WTC11 (cell line): ENCODE measurements at regions not wholly inside any gene's neighbourhood (a gene's known extent, or its start where the extent isn't known, plus 50 kb on each side); places are given as distances from the start of the nearest gene placed in this dataset.

Source experiments
- ATAC-seq: fragments of 200-7000 bp; cut with Tn5 transposase; 2 replicates; pipeline ENCODE4 v1.10.0; 2021; ENCODE audit warnings: mild to moderate bottlenecking, moderate library complexity
- CTCF ChIA-PET: fragments of 300-600 bp; sonication (Branson Sonifier 250); formaldehyde crosslinking; loops from one replicate; lab custom pipeline; 2021; ENCODE audit warnings: antibody characterized with exemption; lab: Charles Lee
- POLR2A ChIA-PET: fragments of 350-600 bp; sonication (Branson Sonifier 250); formaldehyde crosslinking; loops from one replicate; lab custom pipeline; 2021; ENCODE audit warnings: antibody characterized with exemption; lab: Charles Lee
- DNase-seq: peaks from one replicate; pipeline ENCODE4 v3.0.0; 2021; ENCODE audit warnings: low spot score
- H3K27ac Mint-ChIP-seq: 2 replicates; pipeline ENCODE4 v1.8.0; 2021; ENCODE audit warnings: mixed read lengths
- H3K27me3 Mint-ChIP-seq: 2 replicates; pipeline ENCODE4 v1.8.0; 2021; ENCODE audit warnings: low read depth, mild to moderate bottlenecking, moderate library complexity, mixed read lengths
- H3K36me3 Mint-ChIP-seq: 2 replicates; pipeline ENCODE4 v1.8.0; 2021; ENCODE audit warnings: mixed read lengths
- H3K4me1 Mint-ChIP-seq: 2 replicates; pipeline ENCODE4 v1.8.0; 2022; ENCODE audit warnings: mixed read lengths
- H3K4me3 Mint-ChIP-seq: 2 replicates; pipeline ENCODE4 v1.8.0; 2021; ENCODE audit warnings: mild to moderate bottlenecking, moderate library complexity, mixed read lengths
- H3K9me3 Mint-ChIP-seq: 2 replicates; pipeline ENCODE4 v1.8.0; 2021; ENCODE audit warnings: mixed read lengths
- ATF1 ChIP-seq: sonication (generic); formaldehyde crosslinking; IDR thresholded peaks from 2 replicates; pipeline ENCODE4 v1.8.1; 2023; ENCODE audit warnings: mild to moderate bottlenecking, moderate library complexity, missing genetic modification reagents
- ETV6 ChIP-seq: sonication (generic); formaldehyde crosslinking; IDR thresholded peaks from 2 replicates; pipeline ENCODE4 v1.8.1; 2022; ENCODE audit warnings: mild to moderate bottlenecking, missing genetic modification reagents
- GABPB1 ChIP-seq: sonication (generic); formaldehyde crosslinking; IDR thresholded peaks from 2 replicates; pipeline ENCODE4 v1.8.1; 2023; ENCODE audit warnings: mild to moderate bottlenecking, missing genetic modification reagents
- IRF2 ChIP-seq: sonication (generic); formaldehyde crosslinking; IDR thresholded peaks from 2 replicates; pipeline ENCODE4 v1.8.0; 2022; ENCODE audit warnings: low read depth, missing genetic modification reagents, borderline replicate concordance
- JUN ChIP-seq: sonication (generic); formaldehyde crosslinking; IDR thresholded peaks from 2 replicates; pipeline ENCODE4 v1.8.0; 2023; ENCODE audit warnings: mild to moderate bottlenecking, missing genetic modification reagents
- NR1H2 ChIP-seq: sonication (generic); formaldehyde crosslinking; IDR thresholded peaks from 2 replicates; pipeline ENCODE4 v1.9.0; 2021; ENCODE audit warnings: mild to moderate bottlenecking, moderate library complexity, missing genetic modification reagents
- SMAD4 ChIP-seq: sonication (generic); formaldehyde crosslinking; IDR thresholded peaks from 2 replicates; pipeline ENCODE4 v1.8.0; 2022; ENCODE audit warnings: mild to moderate bottlenecking, missing genetic modification reagents
- SOX15 ChIP-seq: fragments of 250-450 bp; sonication (Bioruptor Pico); IDR thresholded peaks from 2 replicates; pipeline ENCODE4 v1.9.0; 2021; ENCODE audit warnings: mild to moderate bottlenecking
- TCF7 ChIP-seq: sonication (generic); formaldehyde crosslinking; IDR thresholded peaks from 2 replicates; pipeline ENCODE4 v1.8.0; 2022; ENCODE audit warnings: mild to moderate bottlenecking, low read depth, missing genetic modification reagents, moderate library complexity
- ZNF138 ChIP-seq: sonication (generic); formaldehyde crosslinking; conservative IDR thresholded peaks from 2 replicates; pipeline ENCODE4 v1.8.1; 2022; ENCODE audit warnings: mild to moderate bottlenecking, moderate library complexity, missing genetic modification reagents
- ZNF219 ChIP-seq: sonication (generic); formaldehyde crosslinking; IDR thresholded peaks from 2 replicates; pipeline ENCODE4 v1.8.0; 2023; ENCODE audit warnings: missing genetic modification reagents, mild to moderate bottlenecking, borderline replicate concordance
- ZNF423 ChIP-seq: fragments of 250-450 bp; sonication (Bioruptor Pico); IDR thresholded peaks from 2 replicates; pipeline ENCODE4 v2.1.2; 2022; ENCODE audit warnings: mild to moderate bottlenecking, moderate library complexity
- TF ChIP-seq, protein P1 (sequence below): fragments of 250-450 bp; sonication (Bioruptor Pico); IDR thresholded peaks from 2 replicates; pipeline ENCODE4 v1.9.0; 2021; ENCODE audit warnings: moderate library complexity, mild to moderate bottlenecking, inconsistent platforms, borderline replicate concordance
- TF ChIP-seq, protein P2 (sequence below): sonication (generic); formaldehyde crosslinking; IDR thresholded peaks from 2 replicates; pipeline ENCODE4 v1.8.1; 2022; ENCODE audit warnings: mild to moderate bottlenecking, missing genetic modification reagents, moderate library complexity, borderline replicate concordance
- TF ChIP-seq, protein P3 (sequence below): fragments of 250-450 bp; sonication (Bioruptor Pico); IDR thresholded peaks from 2 replicates; pipeline ENCODE4 v1.9.0; 2021; ENCODE audit warnings: mild to moderate bottlenecking, borderline replicate concordance
- TF ChIP-seq, protein P4 (sequence below): sonication (generic); formaldehyde crosslinking; IDR thresholded peaks from 2 replicates; pipeline ENCODE4 v1.8.0; 2022; ENCODE audit warnings: mild to moderate bottlenecking, missing genetic modification reagents
- TF ChIP-seq, protein P5 (sequence below): sonication (generic); formaldehyde crosslinking; IDR thresholded peaks from 2 replicates; pipeline ENCODE4 v1.8.0; 2023; ENCODE audit warnings: missing genetic modification reagents
- TF ChIP-seq, protein P6 (sequence below): sonication (generic); formaldehyde crosslinking; IDR thresholded peaks from 2 replicates; pipeline ENCODE4 v1.8.0; 2022; ENCODE audit warnings: missing genetic modification reagents
- TF ChIP-seq, protein P7 (sequence below): sonication (generic); formaldehyde crosslinking; IDR thresholded peaks from 2 replicates; pipeline ENCODE4 v1.8.0; 2022; ENCODE audit warnings: mild to moderate bottlenecking, missing genetic modification reagents

DNA sequence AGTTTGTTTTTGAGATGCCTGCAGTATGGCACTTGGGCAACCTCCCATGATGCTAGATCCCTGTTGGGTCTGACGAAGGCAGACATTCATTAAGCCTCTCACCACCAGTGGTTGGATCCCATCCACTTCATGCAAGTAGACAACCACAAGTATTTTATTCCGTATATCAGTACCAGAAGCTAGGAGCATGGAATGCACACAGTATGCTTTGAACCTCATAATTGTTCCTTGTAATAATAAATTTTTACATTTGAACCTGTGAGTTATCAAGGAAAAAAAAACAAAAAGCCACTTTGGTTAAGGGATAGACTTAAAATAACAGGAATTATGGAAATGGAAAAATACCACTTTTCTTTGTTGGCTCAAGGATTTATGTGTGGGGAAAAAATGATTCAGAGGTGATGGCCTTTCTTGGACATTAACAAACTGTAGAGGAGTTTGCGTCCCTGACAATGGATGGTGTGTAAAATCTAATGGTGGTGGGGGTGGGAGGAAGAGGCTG, 107.1 kb upstream of the KCNJ16 start:
- CTCF ChIA-PET: no interaction called here
- peaks cover 9% of the 10 kb centered on the region for H3K9me3 Mint-ChIP-seq
- TF ChIP-seq ETV6 (CRISPR knock-in tag) (no peak), SOX15 (CRISPR knock-in tag) (no peak), NR1H2 (CRISPR knock-in tag) (no peak), SMAD4 (CRISPR knock-in tag) (no peak), ZNF138 (CRISPR knock-in tag) (no peak), ZNF219 (CRISPR knock-in tag) (no peak), TCF7 (CRISPR knock-in tag) (no peak), GABPB1 (CRISPR knock-in tag) (no peak), ATF1 (CRISPR knock-in tag) (no peak), JUN (CRISPR knock-in tag) (no peak), ZNF423 (no peak), IRF2 (CRISPR knock-in tag) (no peak)
- TF ChIP-seq, protein P1, sequence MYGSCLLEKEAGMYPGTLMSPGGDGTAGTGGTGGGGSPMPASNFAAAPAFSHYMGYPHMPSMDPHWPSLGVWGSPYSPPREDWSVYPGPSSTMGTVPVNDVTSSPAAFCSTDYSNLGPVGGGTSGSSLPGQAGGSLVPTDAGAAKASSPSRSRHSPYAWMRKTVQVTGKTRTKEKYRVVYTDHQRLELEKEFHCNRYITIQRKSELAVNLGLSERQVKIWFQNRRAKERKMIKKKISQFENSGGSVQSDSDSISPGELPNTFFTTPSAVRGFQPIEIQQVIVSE: no peak
- TF ChIP-seq, protein P2, sequence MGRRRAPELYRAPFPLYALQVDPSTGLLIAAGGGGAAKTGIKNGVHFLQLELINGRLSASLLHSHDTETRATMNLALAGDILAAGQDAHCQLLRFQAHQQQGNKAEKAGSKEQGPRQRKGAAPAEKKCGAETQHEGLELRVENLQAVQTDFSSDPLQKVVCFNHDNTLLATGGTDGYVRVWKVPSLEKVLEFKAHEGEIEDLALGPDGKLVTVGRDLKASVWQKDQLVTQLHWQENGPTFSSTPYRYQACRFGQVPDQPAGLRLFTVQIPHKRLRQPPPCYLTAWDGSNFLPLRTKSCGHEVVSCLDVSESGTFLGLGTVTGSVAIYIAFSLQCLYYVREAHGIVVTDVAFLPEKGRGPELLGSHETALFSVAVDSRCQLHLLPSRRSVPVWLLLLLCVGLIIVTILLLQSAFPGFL (CRISPR knock-in tag): no peak
- TF ChIP-seq, protein P3, sequence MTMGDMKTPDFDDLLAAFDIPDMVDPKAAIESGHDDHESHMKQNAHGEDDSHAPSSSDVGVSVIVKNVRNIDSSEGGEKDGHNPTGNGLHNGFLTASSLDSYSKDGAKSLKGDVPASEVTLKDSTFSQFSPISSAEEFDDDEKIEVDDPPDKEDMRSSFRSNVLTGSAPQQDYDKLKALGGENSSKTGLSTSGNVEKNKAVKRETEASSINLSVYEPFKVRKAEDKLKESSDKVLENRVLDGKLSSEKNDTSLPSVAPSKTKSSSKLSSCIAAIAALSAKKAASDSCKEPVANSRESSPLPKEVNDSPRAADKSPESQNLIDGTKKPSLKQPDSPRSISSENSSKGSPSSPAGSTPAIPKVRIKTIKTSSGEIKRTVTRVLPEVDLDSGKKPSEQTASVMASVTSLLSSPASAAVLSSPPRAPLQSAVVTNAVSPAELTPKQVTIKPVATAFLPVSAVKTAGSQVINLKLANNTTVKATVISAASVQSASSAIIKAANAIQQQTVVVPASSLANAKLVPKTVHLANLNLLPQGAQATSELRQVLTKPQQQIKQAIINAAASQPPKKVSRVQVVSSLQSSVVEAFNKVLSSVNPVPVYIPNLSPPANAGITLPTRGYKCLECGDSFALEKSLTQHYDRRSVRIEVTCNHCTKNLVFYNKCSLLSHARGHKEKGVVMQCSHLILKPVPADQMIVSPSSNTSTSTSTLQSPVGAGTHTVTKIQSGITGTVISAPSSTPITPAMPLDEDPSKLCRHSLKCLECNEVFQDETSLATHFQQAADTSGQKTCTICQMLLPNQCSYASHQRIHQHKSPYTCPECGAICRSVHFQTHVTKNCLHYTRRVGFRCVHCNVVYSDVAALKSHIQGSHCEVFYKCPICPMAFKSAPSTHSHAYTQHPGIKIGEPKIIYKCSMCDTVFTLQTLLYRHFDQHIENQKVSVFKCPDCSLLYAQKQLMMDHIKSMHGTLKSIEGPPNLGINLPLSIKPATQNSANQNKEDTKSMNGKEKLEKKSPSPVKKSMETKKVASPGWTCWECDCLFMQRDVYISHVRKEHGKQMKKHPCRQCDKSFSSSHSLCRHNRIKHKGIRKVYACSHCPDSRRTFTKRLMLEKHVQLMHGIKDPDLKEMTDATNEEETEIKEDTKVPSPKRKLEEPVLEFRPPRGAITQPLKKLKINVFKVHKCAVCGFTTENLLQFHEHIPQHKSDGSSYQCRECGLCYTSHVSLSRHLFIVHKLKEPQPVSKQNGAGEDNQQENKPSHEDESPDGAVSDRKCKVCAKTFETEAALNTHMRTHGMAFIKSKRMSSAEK (CRISPR knock-in tag): no peak
- TF ChIP-seq, protein P4, sequence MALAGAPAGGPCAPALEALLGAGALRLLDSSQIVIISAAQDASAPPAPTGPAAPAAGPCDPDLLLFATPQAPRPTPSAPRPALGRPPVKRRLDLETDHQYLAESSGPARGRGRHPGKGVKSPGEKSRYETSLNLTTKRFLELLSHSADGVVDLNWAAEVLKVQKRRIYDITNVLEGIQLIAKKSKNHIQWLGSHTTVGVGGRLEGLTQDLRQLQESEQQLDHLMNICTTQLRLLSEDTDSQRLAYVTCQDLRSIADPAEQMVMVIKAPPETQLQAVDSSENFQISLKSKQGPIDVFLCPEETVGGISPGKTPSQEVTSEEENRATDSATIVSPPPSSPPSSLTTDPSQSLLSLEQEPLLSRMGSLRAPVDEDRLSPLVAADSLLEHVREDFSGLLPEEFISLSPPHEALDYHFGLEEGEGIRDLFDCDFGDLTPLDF: no peak
- TF ChIP-seq, protein P5, sequence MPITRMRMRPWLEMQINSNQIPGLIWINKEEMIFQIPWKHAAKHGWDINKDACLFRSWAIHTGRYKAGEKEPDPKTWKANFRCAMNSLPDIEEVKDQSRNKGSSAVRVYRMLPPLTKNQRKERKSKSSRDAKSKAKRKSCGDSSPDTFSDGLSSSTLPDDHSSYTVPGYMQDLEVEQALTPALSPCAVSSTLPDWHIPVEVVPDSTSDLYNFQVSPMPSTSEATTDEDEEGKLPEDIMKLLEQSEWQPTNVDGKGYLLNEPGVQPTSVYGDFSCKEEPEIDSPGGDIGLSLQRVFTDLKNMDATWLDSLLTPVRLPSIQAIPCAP: no peak
- TF ChIP-seq, protein P6, sequence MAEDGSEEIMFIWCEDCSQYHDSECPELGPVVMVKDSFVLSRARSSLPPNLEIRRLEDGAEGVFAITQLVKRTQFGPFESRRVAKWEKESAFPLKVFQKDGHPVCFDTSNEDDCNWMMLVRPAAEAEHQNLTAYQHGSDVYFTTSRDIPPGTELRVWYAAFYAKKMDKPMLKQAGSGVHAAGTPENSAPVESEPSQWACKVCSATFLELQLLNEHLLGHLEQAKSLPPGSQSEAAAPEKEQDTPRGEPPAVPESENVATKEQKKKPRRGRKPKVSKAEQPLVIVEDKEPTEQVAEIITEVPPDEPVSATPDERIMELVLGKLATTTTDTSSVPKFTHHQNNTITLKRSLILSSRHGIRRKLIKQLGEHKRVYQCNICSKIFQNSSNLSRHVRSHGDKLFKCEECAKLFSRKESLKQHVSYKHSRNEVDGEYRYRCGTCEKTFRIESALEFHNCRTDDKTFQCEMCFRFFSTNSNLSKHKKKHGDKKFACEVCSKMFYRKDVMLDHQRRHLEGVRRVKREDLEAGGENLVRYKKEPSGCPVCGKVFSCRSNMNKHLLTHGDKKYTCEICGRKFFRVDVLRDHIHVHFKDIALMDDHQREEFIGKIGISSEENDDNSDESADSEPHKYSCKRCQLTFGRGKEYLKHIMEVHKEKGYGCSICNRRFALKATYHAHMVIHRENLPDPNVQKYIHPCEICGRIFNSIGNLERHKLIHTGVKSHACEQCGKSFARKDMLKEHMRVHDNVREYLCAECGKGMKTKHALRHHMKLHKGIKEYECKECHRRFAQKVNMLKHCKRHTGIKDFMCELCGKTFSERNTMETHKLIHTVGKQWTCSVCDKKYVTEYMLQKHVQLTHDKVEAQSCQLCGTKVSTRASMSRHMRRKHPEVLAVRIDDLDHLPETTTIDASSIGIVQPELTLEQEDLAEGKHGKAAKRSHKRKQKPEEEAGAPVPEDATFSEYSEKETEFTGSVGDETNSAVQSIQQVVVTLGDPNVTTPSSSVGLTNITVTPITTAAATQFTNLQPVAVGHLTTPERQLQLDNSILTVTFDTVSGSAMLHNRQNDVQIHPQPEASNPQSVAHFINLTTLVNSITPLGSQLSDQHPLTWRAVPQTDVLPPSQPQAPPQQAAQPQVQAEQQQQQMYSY (CRISPR knock-in tag): no peak
- TF ChIP-seq, protein P7, sequence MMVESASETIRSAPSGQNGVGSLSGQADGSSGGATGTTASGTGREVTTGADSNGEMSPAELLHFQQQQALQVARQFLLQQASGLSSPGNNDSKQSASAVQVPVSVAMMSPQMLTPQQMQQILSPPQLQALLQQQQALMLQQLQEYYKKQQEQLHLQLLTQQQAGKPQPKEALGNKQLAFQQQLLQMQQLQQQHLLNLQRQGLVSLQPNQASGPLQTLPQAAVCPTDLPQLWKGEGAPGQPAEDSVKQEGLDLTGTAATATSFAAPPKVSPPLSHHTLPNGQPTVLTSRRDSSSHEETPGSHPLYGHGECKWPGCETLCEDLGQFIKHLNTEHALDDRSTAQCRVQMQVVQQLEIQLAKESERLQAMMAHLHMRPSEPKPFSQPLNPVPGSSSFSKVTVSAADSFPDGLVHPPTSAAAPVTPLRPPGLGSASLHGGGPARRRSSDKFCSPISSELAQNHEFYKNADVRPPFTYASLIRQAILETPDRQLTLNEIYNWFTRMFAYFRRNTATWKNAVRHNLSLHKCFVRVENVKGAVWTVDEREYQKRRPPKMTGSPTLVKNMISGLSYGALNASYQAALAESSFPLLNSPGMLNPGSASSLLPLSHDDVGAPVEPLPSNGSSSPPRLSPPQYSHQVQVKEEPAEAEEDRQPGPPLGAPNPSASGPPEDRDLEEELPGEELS (CRISPR knock-in tag): no peak
- TF ChIP-seq, all 79 proteins: peak for 0
- no peaks in the 10 kb centered on the region for H3K27me3 Mint-ChIP-seq
- POLR2A ChIA-PET: no interaction called here
- H3K4me3 Mint-ChIP-seq: no peak overlapping the region
- ATAC-seq (no peak), DNase-seq (no peak)
- no peaks in the 10 kb centered on the region for H3K4me1 Mint-ChIP-seq
- no peak overlapping the region for H3K27ac Mint-ChIP-seq
- H3K36me3 Mint-ChIP-seq: no peaks in the 10 kb centered on the region
